Endodermal cell (in vitro differentiated cells): ENCODE measurements at regions not wholly inside any gene's neighbourhood (a gene's known extent, or its start where the extent isn't known, plus 50 kb on each side); places are given as distances from the start of the nearest gene placed in this dataset.

ENCODE experiments used
- DNase-seq: peaks from one replicate; pipeline ENCODE4 v3.0.0-alpha.2; 2017
- H3K27ac ChIP-seq: 2 replicates; pipeline ENCODE4 v1.5.1; 2013; ENCODE audit warnings: mild to moderate bottlenecking, low read depth, low read length, moderate library complexity
- H3K27me3 ChIP-seq: 2 replicates; pipeline ENCODE4 v1.6.1; 2013; ENCODE audit warnings: mild to moderate bottlenecking, low read length, moderate library complexity; ENCODE audit not compliant: insufficient read depth, control insufficient read depth, poor library complexity, severe bottlenecking
- H3K36me3 ChIP-seq: 2 replicates; pipeline ENCODE4 v1.7.0; 2013; ENCODE audit warnings: mild to moderate bottlenecking, low read length, moderate library complexity; ENCODE audit not compliant: control insufficient read depth, insufficient read depth
- H3K4me1 ChIP-seq: one replicate; pipeline ENCODE4 v1.7.0; 2013; ENCODE audit warnings: low read length; ENCODE audit not compliant: control insufficient read depth, insufficient read depth
- H3K4me3 ChIP-seq: 2 replicates; pipeline ENCODE4 v1.5.1; 2013; ENCODE audit warnings: mild to moderate bottlenecking, low read length, moderate library complexity
- H3K9ac ChIP-seq: 2 replicates; pipeline ENCODE4 v1.6.1; 2013; ENCODE audit warnings: mild to moderate bottlenecking, low read length, moderate library complexity; ENCODE audit not compliant: poor library complexity, severe bottlenecking; ENCODE audit errors: extremely low read depth
- H3K9me3 ChIP-seq: 2 replicates; pipeline ENCODE4 v1.6.1; 2013; ENCODE audit warnings: mild to moderate bottlenecking, low read length, moderate library complexity; ENCODE audit not compliant: control insufficient read depth
- H3K27ac Mint-ChIP-seq: 2 replicates; pipeline ENCODE4 v1.8.0; 2020; ENCODE audit warnings: mixed read lengths
- H3K27me3 Mint-ChIP-seq: 2 replicates; pipeline ENCODE4 v1.8.0; 2021; ENCODE audit warnings: mild to moderate bottlenecking, mixed read lengths; ENCODE audit not compliant: insufficient read depth
- H3K36me3 Mint-ChIP-seq: 2 replicates; pipeline ENCODE4 v1.8.0; 2020; ENCODE audit warnings: low read depth, mixed read lengths
- H3K4me1 Mint-ChIP-seq: 2 replicates; pipeline ENCODE4 v1.8.0; 2020; ENCODE audit warnings: mixed read lengths
- H3K4me3 Mint-ChIP-seq: 2 replicates; pipeline ENCODE4 v1.8.0; 2020; ENCODE audit warnings: mild to moderate bottlenecking, moderate library complexity, mixed read lengths
- H3K9me3 Mint-ChIP-seq: 2 replicates; pipeline ENCODE4 v1.8.0; 2020; ENCODE audit warnings: mild to moderate bottlenecking, mixed read lengths
- CTCF ChIP-seq: fragments of 200-600 bp; sonication (generic); conservative IDR thresholded peaks from 2 replicates; pipeline ENCODE4 v1.5.0; 2021; ENCODE audit warnings: antibody characterized with exemption, mild to moderate bottlenecking
- WGBS, 2 experiments: methylation state at CpG; one replicate each; pipeline versions ENCODE4 v1.1.5 to v1.1.7; 2013; ENCODE audit warnings: missing lambda C conversion rate in 2 of 2, mixed read lengths in 1 of 2; ENCODE audit not compliant: insufficient coverage in 1 of 2, insufficient read length in 1 of 2; 5-methylcytosine and 5-hydroxymethylcytosine counted together

GRCh38 chr6:149166747-149167146 is 150.8 kb upstream of the TAB2 start:
- TF ChIP-seq CTCF, result no peak
- no peaks in the 10 kb centered on the region for H3K27me3 Mint-ChIP-seq
- H3K9ac ChIP-seq, result no peak overlapping the region
- H3K27ac Mint-ChIP-seq, result no peak overlapping the region
- H3K4me1 Mint-ChIP-seq, result peaks cover 4% of the 10 kb centered on the region
- no peak overlapping the region for H3K4me3 ChIP-seq
- no peak overlapping the region for H3K27ac ChIP-seq
- DNase-seq, result no peak
- H3K4me3 Mint-ChIP-seq, result no peak overlapping the region
- no peaks in the 10 kb centered on the region for H3K9me3 Mint-ChIP-seq
- 79 to 95% methylated on average over 2 to 8 of the region's 8 CpGs for WGBS, 2 experiments
- no peaks in the 10 kb centered on the region for H3K4me1 ChIP-seq
- no peaks in the 10 kb centered on the region for H3K27me3 ChIP-seq
- H3K36me3 Mint-ChIP-seq, result no peaks in the 10 kb centered on the region
- no peaks in the 10 kb centered on the region for H3K36me3 ChIP-seq
- H3K9me3 ChIP-seq, result no peaks in the 10 kb centered on the region

- H3K4me3 ChIP-seq, result no peak overlapping the region
- TF ChIP-seq CTCF, result no peak
- Mint-ChIP-seq H3K36me3 (no peaks in the 10 kb centered on the region), H3K9me3 (no peaks in the 10 kb centered on the region), H3K4me1 (peaks cover 4% of the 10 kb centered on the region), H3K27ac (no peak overlapping the region), H3K4me3 (no peak overlapping the region), H3K27me3 (no peaks in the 10 kb centered on the region)
- H3K9ac ChIP-seq, result no peak overlapping the region
- WGBS, 2 experiments, result 86 to 92% methylated on average over 3 to 6 of the region's 6 CpGs
- DNase-seq, result no peak
- no peak overlapping the region for H3K27ac ChIP-seq
- H3K27me3 ChIP-seq, result no peaks in the 10 kb centered on the region
- no peaks in the 10 kb centered on the region for H3K4me1 ChIP-seq
- no peaks in the 10 kb centered on the region for H3K9me3 ChIP-seq
- H3K36me3 ChIP-seq, result no peaks in the 10 kb centered on the region
Measured at GRCh38 chr6:149168968-149169367, 148.5 kb upstream of the TAB2 start.

DNA sequence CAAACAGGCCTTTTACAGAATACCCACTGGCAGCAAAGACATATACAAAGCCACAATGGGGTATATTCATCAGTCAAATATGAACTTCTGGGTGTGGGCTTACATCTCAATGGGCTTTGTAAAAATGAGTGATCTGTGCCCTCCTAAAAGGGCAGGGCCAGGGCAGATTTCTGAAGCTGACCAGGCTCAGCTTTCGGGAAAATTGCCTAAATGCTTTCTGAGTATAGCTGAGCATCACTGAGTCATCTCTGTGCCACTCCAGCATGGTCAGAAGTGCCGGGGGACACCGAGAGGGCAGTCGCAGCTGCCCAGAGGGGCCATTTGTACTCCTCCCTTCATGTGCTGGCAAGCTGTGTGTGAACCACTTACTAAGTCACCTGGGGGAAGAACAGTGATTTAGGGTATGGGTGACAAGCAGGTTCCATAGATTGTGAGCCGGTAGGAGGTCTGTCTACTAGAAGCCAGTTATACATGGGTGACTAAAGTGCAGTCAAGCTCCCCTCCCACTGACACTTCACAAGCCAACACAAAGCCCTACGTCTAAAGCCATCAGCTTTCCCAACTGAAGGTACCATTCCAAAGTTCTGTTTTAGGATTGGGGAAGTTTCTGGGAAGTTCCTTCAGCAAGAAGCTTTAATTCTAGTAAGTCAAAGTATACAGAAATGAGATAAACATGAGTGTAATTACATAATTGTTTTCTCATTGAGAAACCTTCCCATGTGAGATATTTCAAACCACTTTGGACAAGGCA is 147.6 kb upstream of the TAB2 start:
- WGBS, 2 experiments, result 80 to 97% methylated on average over 1 to 5 of the region's 6 CpGs
- H3K9ac ChIP-seq, result no peak overlapping the region
- H3K36me3 ChIP-seq, result no peaks in the 10 kb centered on the region
- H3K36me3 Mint-ChIP-seq, result no peaks in the 10 kb centered on the region
- no peak for DNase-seq
- no peak for TF ChIP-seq CTCF
- no peaks in the 10 kb centered on the region for H3K27me3 ChIP-seq
- no peaks in the 10 kb centered on the region for H3K4me1 ChIP-seq
- no peak overlapping the region for H3K27ac ChIP-seq
- H3K4me3 ChIP-seq, result no peak overlapping the region
- H3K9me3 ChIP-seq, result no peaks in the 10 kb centered on the region
- no peaks in the 10 kb centered on the region for H3K9me3 Mint-ChIP-seq
- no peaks in the 10 kb centered on the region for H3K27me3 Mint-ChIP-seq
- H3K4me3 Mint-ChIP-seq, result no peak overlapping the region
- H3K27ac Mint-ChIP-seq, result no peak overlapping the region
- peaks cover 4% of the 10 kb centered on the region for H3K4me1 Mint-ChIP-seq
